GM21526 (cell line): ENCODE measurements at regions not wholly inside any gene's neighbourhood (a gene's known extent, or its start where the extent isn't known, plus 50 kb on each side); places are given as distances from the start of the nearest gene placed in this dataset.

ENCODE experiments used
- ATAC-seq: cut with Tn5 transposase; IDR thresholded peaks from one replicate; pipeline ENCODE4 v1.9.1; 2021; ENCODE audit warnings: moderate library complexity; ENCODE audit not compliant: unreplicated experiment, low FRiP score

- ATAC-seq = no peak
These were observed 1073.5 kb downstream of the NAALADL2 start for GRCh38 chr3:175932586-175932985.

- no peak for ATAC-seq
These were observed 1060.0 kb downstream of the NAALADL2 start for GRCh38 chr3:175919133-175919532.

- no peak for ATAC-seq
These were observed 1057.2 kb downstream of the NAALADL2 start for GRCh38 chr3:175916191-175916934.

- no peak for ATAC-seq
These were observed 1055.7 kb downstream of the NAALADL2 start for GRCh38 chr3:175914785-175915184.

- no peak for ATAC-seq
These were observed 1054.2 kb downstream of the NAALADL2 start for GRCh38 chr3:175913286-175913685.

- no peak for ATAC-seq
These were observed 1052.8 kb downstream of the NAALADL2 start for GRCh38 chr3:175911937-175912336.

- ATAC-seq = no peak
These were observed 1043.1 kb downstream of the NAALADL2 start for GRCh38 chr3:175902226-175902625.

GRCh38 chr3:175898194-175898593 lies 1039.1 kb downstream of the NAALADL2 start:
- ATAC-seq = no peak

GRCh38 chr3:175896655-175897054 lies 1037.5 kb downstream of the NAALADL2 start:
- no peak for ATAC-seq

- ATAC-seq = no peak
These were observed 1036.6 kb downstream of the NAALADL2 start for GRCh38 chr3:175895731-175896130.

GRCh38 chr3:175893566-175893965 lies 1034.4 kb downstream of the NAALADL2 start:
- ATAC-seq = no peak

GRCh38 chr3:175890066-175890465 lies 1030.9 kb downstream of the NAALADL2 start:
- no peak for ATAC-seq

GRCh38 chr3:175885231-175885766 lies 1026.2 kb downstream of the NAALADL2 start:
- no peak for ATAC-seq

GRCh38 chr3:175879417-175879816 lies 1020.3 kb downstream of the NAALADL2 start:
- no peak for ATAC-seq

GRCh38 chr3:175869404-175869803 lies 1010.3 kb downstream of the NAALADL2 start:
- no peak for ATAC-seq

GRCh38 chr3:175868626-175869025 lies 1009.5 kb downstream of the NAALADL2 start:
- ATAC-seq = no peak

- ATAC-seq = no peak
These were observed 1006.6 kb downstream of the NAALADL2 start for GRCh38 chr3:175865724-175866123.

GRCh38 chr3:175861916-175862315 lies 1002.8 kb downstream of the NAALADL2 start:
- ATAC-seq = no peak
